HepG2 (cell line): ENCODE measurements at regions not wholly inside any gene's neighbourhood (a gene's known extent, or its start where the extent isn't known, plus 50 kb on each side); places are given as distances from the start of the nearest gene placed in this dataset.

Experiments
- ATAC-seq: fragments of 200-7000 bp; cut with Tn5 transposase; 3 replicates; pipeline ENCODE4 v1.9.1; 2020; ENCODE audit warnings: mild to moderate bottlenecking, moderate library complexity
- BruUV-seq: library from RNA; stranded (reverse); fragments of 400-500 nt; replicated peaks from 2 replicates; lab custom pipeline; 2021; lab: Mats Ljungman, UMichigan
- CTCF ChIA-PET: fragments of 300-600 bp; formaldehyde crosslinking; extraction: SDS; loops from one replicate; lab custom pipeline; 2021; ENCODE audit warnings: low total read pairs, inconsistent platforms, low intra/inter-chr PET ratio; lab: Yijun Ruan, JAX
- POLR2A ChIA-PET: fragments of 350-600 bp; sonication (Branson Sonifier 250); formaldehyde crosslinking; loops from one replicate; lab custom pipeline; 2020; ENCODE audit warnings: antibody characterized with exemption, inconsistent platforms; lab: Yijun Ruan, JAX
- DNase-seq: peaks from one replicate; pipeline ENCODE4 v3.0.0-alpha.2; 2015; ENCODE audit warnings: low spot score
- FAIRE-seq: peaks from 3 replicates; lab custom pipeline; 2011; peaks lifted over from hg19 to GRCh38; lab: Jason Lieb, UNC
- H2AFZ ChIP-seq: one replicate; pipeline ENCODE4 v1.6.1; 2011; ENCODE audit warnings: low read length, inconsistent platforms
- H3K27ac ChIP-seq: fragments of 300-600 bp; 3 replicates; pipeline ENCODE4 v1.8.0; 2011; ENCODE audit warnings: mixed run types, mild to moderate bottlenecking, mixed read lengths, low read length, inconsistent platforms; ENCODE audit not compliant: insufficient read depth; ENCODE audit errors: extremely low read length
- H3K27me3 ChIP-seq, 2 experiments: fragments of 200-600 bp in 1 of 2; 2 replicates in 1 of 2; 3 replicates in 1 of 2; pipeline versions ENCODE4 v1.6.0 to v1.8.0; 2011; ENCODE audit warnings: low read length in 2 of 2, mild to moderate bottlenecking in 2 of 2, moderate library complexity in 2 of 2, inconsistent platforms in 1 of 2; ENCODE audit not compliant: insufficient read depth in 2 of 2, control insufficient read depth in 1 of 2
- H3K36me3 ChIP-seq, 2 experiments: fragments of 200-600 bp in 1 of 2; replicated peaks in 1 of 2; 2 replicates in 1 of 2; 3 replicates in 1 of 2; pipeline versions ENCODE4 v1.5.1 to v1.8.0; 2011; ENCODE audit warnings: low read length in 2 of 2, inconsistent platforms in 1 of 2; ENCODE audit not compliant: insufficient read depth in 2 of 2, control insufficient read depth in 1 of 2
- H3K4me1 ChIP-seq: 2 replicates; pipeline ENCODE4 v1.5.1; 2012; ENCODE audit warnings: low read length, inconsistent platforms; ENCODE audit not compliant: insufficient read depth
- H3K4me2 ChIP-seq: 2 replicates; pipeline ENCODE4 v1.6.0; 2011; ENCODE audit warnings: low read depth, low read length, inconsistent platforms
- H3K4me3 ChIP-seq, 3 experiments: fragments of 200-600 bp in 1 of 3; sonication (generic), shearing (Covaris generic) in 1 of 3; replicated peaks in 1 of 3; 2 replicates each; pipeline ENCODE4 v1.5.1; 2011 to 2016; ENCODE audit warnings: low read length in 3 of 3, inconsistent platforms in 2 of 3, low read depth in 2 of 3, mild to moderate bottlenecking in 2 of 3, control low read depth in 1 of 3, mixed read lengths in 1 of 3; ENCODE audit not compliant: insufficient read depth in 1 of 3
- H3K79me2 ChIP-seq: one replicate; pipeline ENCODE4 v1.6.1; 2011; ENCODE audit warnings: low read length, inconsistent platforms; ENCODE audit not compliant: insufficient read depth
- H3K9ac ChIP-seq: 2 replicates; pipeline ENCODE4 v1.6.0; 2011; ENCODE audit warnings: mild to moderate bottlenecking, low read depth, low read length, inconsistent platforms; ENCODE audit not compliant: insufficient read depth
- H3K9me3 ChIP-seq: 2 replicates; pipeline ENCODE4 v1.5.1; 2012; ENCODE audit warnings: mild to moderate bottlenecking, low read length
- H4K20me1 ChIP-seq: 2 replicates; pipeline ENCODE4 v1.6.0; 2011; ENCODE audit warnings: inconsistent platforms, mild to moderate bottlenecking, low read length, moderate library complexity; ENCODE audit not compliant: insufficient read depth
- CEBPB ChIP-seq: IDR thresholded peaks from 2 replicates; pipeline ENCODE4 v1.6.1; 2011; ENCODE audit warnings: low read depth, low read length, improper control_type of control experiment, borderline replicate concordance
- ERF ChIP-seq: IDR thresholded peaks from 2 replicates; pipeline ENCODE4 v1.6.1; 2018; ENCODE audit warnings: missing biosample characterization, missing genetic modification reagents
- NFE2 ChIP-seq: sonication (generic); formaldehyde crosslinking; IDR thresholded peaks from 2 replicates; pipeline ENCODE4 v1.4.0; 2020; ENCODE audit warnings: missing genetic modification reagents
- NFYC ChIP-seq: IDR thresholded peaks from 2 replicates; pipeline ENCODE4 v1.6.1; 2016; ENCODE audit warnings: missing genetic modification reagents, missing compliant biosample characterization
- ZNF256 ChIP-seq: sonication (generic); formaldehyde crosslinking; conservative IDR thresholded peaks from 2 replicates; pipeline ENCODE4 v1.4.0; 2020; ENCODE audit warnings: missing genetic modification reagents
- ZNF496 ChIP-seq: sonication (generic); formaldehyde crosslinking; IDR thresholded peaks from 2 replicates; pipeline ENCODE4 v1.8.1; 2023; ENCODE audit warnings: mild to moderate bottlenecking, moderate library complexity, missing genetic modification reagents; ENCODE audit not compliant: insufficient replicate concordance
- ZNF572 ChIP-seq: sonication (generic); formaldehyde crosslinking; IDR thresholded peaks from 2 replicates; pipeline ENCODE4 v1.5.1; 2020; ENCODE audit warnings: mild to moderate bottlenecking, missing genetic modification reagents
- ZNF724P ChIP-seq: sonication (generic); formaldehyde crosslinking; IDR thresholded peaks from 2 replicates; pipeline ENCODE4 v1.8.0; 2022; ENCODE audit warnings: missing genetic modification reagents, borderline replicate concordance
- WGBS: methylation state at CpG from one replicate; pipeline ENCODE4 v1.1.6; 2017; ENCODE audit warnings: low lambda C conversion rate; 5-methylcytosine and 5-hydroxymethylcytosine counted together
- in situ Hi-C: cut with HindIII; loops from 2 replicates; pipeline ENCODE4 v1.10.0; 2017; ENCODE audit warnings: low pct_unique_long_range_greater_than_20kb; ENCODE audit not compliant: extremely low pct_ligation_motif_present
- intact Hi-C: fragments of 100-400 bp; cut with micrococcal nuclease; formaldehyde crosslinking; loops from one replicate; pipeline ENCODE4 v1.10.0; 2022; ENCODE audit not compliant: unreplicated experiment
- TF ChIP-seq, protein P1 (sequence below): sonication (generic); formaldehyde crosslinking; IDR thresholded peaks from 2 replicates; pipeline ENCODE4 v1.5.0; 2020; ENCODE audit warnings: mild to moderate bottlenecking, missing genetic modification reagents

- TF ChIP-seq NFE2 (no peak), NFYC (no peak), ZNF724P (CRISPR knock-in tag) (no peak), ERF (CRISPR knock-in tag) (no peak), ZNF572 (no peak)
Observed at GRCh38 chr4:138645289-138645688, 370.3 kb upstream of the NOCT start (continued).

GRCh38 chr4:138644322-138644721 is 371.3 kb upstream of the NOCT start:
- POLR2A ChIA-PET, result no interaction called here
- no peak for FAIRE-seq
- H3K79me2 ChIP-seq, result no peaks in the 10 kb centered on the region

More at GRCh38 chr4:138644322-138644721, 371.3 kb upstream of the NOCT start:
- Histone ChIP-seq H3K36me3 (no peaks in the 10 kb centered on the region), H3K9ac (no peak overlapping the region), H2AFZ (no peak overlapping the region), H3K4me3 (no peak overlapping the region), H4K20me1 (no peaks in the 10 kb centered on the region), H3K27ac (no peak overlapping the region), H3K4me1 (no peaks in the 10 kb centered on the region), H3K4me2 (no peak overlapping the region), H3K27me3 (no peaks in the 10 kb centered on the region), H3K9me3 (no peaks in the 10 kb centered on the region)
- DNase-seq (no peak), ATAC-seq (no peak)
- CTCF ChIA-PET, result no interaction called here
- in situ Hi-C loops, result no loop called here
- TF ChIP-seq ZNF496 (no peak), CEBPB (peak; percentile 77), ZNF256 (CRISPR knock-in tag) (no peak)
- TF ChIP-seq, protein P1, sequence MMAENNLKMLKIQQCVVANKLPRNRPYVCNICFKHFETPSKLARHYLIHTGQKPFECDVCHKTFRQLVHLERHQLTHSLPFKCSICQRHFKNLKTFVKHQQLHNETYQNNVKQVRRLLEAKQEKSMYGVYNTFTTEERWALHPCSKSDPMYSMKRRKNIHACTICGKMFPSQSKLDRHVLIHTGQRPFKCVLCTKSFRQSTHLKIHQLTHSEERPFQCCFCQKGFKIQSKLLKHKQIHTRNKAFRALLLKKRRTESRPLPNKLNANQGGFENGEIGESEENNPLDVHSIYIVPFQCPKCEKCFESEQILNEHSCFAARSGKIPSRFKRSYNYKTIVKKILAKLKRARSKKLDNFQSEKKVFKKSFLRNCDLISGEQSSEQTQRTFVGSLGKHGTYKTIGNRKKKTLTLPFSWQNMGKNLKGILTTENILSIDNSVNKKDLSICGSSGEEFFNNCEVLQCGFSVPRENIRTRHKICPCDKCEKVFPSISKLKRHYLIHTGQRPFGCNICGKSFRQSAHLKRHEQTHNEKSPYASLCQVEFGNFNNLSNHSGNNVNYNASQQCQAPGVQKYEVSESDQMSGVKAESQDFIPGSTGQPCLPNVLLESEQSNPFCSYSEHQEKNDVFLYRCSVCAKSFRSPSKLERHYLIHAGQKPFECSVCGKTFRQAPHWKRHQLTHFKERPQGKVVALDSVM, result no peak
- no TSS peak for BruUV-seq
- intact Hi-C loops, result no loop called here
- WGBS, result 58% methylated on average over 5 of the region's 5 CpGs
